ENCODE measurements at regions not wholly inside any gene's neighbourhood (a gene's known extent, or its start where the extent isn't known, plus 50 kb on each side); places are given as distances from the start of the nearest gene placed in this dataset.

DNA sequence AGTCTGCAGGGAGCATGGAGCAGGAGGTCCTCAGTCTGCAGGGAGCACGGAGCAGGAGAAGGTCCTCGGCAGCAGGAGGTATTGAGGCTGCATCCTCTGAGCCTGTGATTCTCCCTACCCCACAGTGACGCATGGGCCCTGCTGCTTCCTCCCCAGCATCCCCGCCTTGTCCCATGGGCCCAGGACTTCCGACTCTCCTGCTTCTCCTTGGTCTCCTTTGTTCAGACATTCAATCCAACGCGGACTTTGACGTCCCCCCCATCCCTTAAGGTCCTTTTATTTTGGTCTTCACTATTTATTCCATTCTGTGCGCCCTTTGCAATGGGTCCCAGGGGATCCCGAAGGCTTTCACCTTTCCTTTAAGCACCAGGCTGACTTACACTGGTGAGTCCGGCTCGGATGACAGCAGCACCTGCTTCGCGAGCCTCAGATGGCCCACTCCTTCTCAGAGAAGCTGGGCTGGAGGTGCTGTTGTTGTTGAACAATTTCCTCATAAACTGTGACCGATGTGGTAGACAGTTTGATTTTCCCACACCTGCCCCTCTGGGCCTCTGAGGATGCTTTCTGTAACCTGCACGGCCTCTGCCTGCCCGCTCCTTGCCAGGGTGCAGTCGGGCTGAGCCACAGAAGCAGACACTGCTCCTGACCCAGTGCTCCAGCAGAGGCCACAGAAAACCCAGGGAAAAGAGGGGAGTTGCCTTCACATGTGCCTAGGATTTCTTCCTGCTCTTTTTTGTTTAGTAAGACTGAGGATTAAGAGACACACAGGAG, 407.2 kb upstream of the SHH start:
- Histone ChIP-seq H3K79me1 (ENCODE audit: low read depth in 1 of 2, low read length in 2 of 2) (no peaks in the 10 kb centered on the region), H2BK120ac (ENCODE audit: low read depth, low read length) (no peak overlapping the region), H3K18ac (ENCODE audit: low read depth, low read length) (no peak overlapping the region), H3K4me2 (ENCODE audit: low read depth, low read length) (no peak overlapping the region), H3K14ac (replicated peaks; ENCODE audit: low read depth, low read length) (no peak overlapping the region), H3K23ac (ENCODE audit: low read depth, low read length) (no peak overlapping the region), H3K4me1 (ENCODE audit: control insufficient read depth, insufficient read depth, low read length) (no peaks in the 10 kb centered on the region), H4K20me1 (ENCODE audit: insufficient read depth, low read length) (no peaks in the 10 kb centered on the region), H3K36me3 (ENCODE audit: control insufficient read depth, insufficient read depth, low read length) (no peaks in the 10 kb centered on the region), H3K9me3 (ENCODE audit: control insufficient read depth, insufficient read depth, low read length) (peaks cover 38% of the 10 kb centered on the region), H3K9me1 (ENCODE audit: insufficient read depth, low read length) (no peaks in the 10 kb centered on the region), H2AFZ (replicated peaks; ENCODE audit: low read length, poor library complexity) (no peak overlapping the region), H2BK15ac (ENCODE audit: low read depth, low read length) (no peak overlapping the region), H3K4me3 (ENCODE audit: insufficient read depth, low read depth, low read length) (no peak overlapping the region), H3K27ac (ENCODE audit: insufficient read depth, low read length) (no peak overlapping the region), H3K4ac (ENCODE audit: low read depth, low read length) (no peak overlapping the region), H2BK5ac (ENCODE audit: low read depth, low read length, poor library complexity, severe bottlenecking) (no peak overlapping the region), H2AK5ac (ENCODE audit: low read depth, low read length) (no peak overlapping the region), H2BK20ac (ENCODE audit: low read depth, low read length) (no peak overlapping the region), H4K91ac (ENCODE audit: insufficient read depth, low read depth, low read length) (no peak overlapping the region), H3K56ac (ENCODE audit: extremely low read depth, insufficient read depth, low read length) (no peak overlapping the region), H3K9ac (ENCODE audit: low read depth, low read length) (no peak overlapping the region), H4K8ac (ENCODE audit: low read depth in 2 of 2, low read length in 2 of 2) (no peak overlapping the region), H3K27me3 (ENCODE audit: control insufficient read depth, insufficient read depth, low read length) (no peaks in the 10 kb centered on the region), H4K5ac (ENCODE audit: low read depth, low read length) (no peak overlapping the region), H2AK9ac (replicated peaks; ENCODE audit: low read depth, low read length, poor library complexity) (no peak overlapping the region)
- in situ Hi-C loops (cut with MboI; ENCODE audit: low sequenced_read_pairs) (no loop called here), intact Hi-C loops (cut with micrococcal nuclease) (no loop called here), dilution Hi-C loops (cut with HindIII; ENCODE audit: low sequenced_read_pairs, unreplicated experiment) (no loop called here)
- ChIA-PET POLR2A (ENCODE audit: unreplicated experiment) (no interaction called here), CTCF (no interaction called here)
- no TSS peak for BruUV-seq (replicated peaks)
- TF ChIP-seq MAFK (IDR thresholded peaks at IDR 0.05; ENCODE audit: low read depth, low read length) = no peak
- no peak for TF ChIP-seq CHD1 (IDR thresholded peaks at IDR 0.05; ENCODE audit: low read depth, low read length)
- no peak for TF ChIP-seq FOS (IDR thresholded peaks at IDR 0.05; ENCODE audit: low read depth, low read length)
- TF ChIP-seq NFE2L2 (IDR thresholded peaks at IDR 0.05; ENCODE audit: low read depth, low read length) = no peak
- no peak for TF ChIP-seq RFX5 (IDR thresholded peaks at IDR 0.05; ENCODE audit: low read depth, low read length)
- no peak for TF ChIP-seq ELK1 (IDR thresholded peaks at IDR 0.05; ENCODE audit: borderline replicate concordance, low read depth, low read length)
- TF ChIP-seq POLR2A (IDR thresholded peaks at IDR 0.05; ENCODE audit: low read depth, low read length) = no peak
- no peak for TF ChIP-seq SMC3 (IDR thresholded peaks at IDR 0.05; ENCODE audit: low read depth, low read length)
- no peak for TF ChIP-seq MAZ (IDR thresholded peaks at IDR 0.05; ENCODE audit: borderline replicate concordance, low read depth, low read length)
- no peak for TF ChIP-seq RAD21 (IDR thresholded peaks at IDR 0.05; ENCODE audit: low read length)
- ATAC-seq (ENCODE audit: low read depth) = no peak
- no peak for DNase-seq
- 40% methylated on average over 4 of the region's 18 CpGs; no CpG with 5 or more reads in 1 of the 2 experiments for WGBS, 2 experiments (ENCODE audit: extremely low coverage in 2 of 2, insufficient read length in 1 of 2)
